GM23248 (cell line): ENCODE measurements at regions not wholly inside any gene's neighbourhood (a gene's known extent, or its start where the extent isn't known, plus 50 kb on each side); places are given as distances from the start of the nearest gene placed in this dataset.

Experiments
- EZH2 ChIP-seq: fragments of 200-600 bp; sonication (generic); IDR thresholded peaks from 2 replicates; pipeline ENCODE4 v1.6.1; 2018; ENCODE audit warnings: antibody characterized with exemption, mild to moderate bottlenecking; ENCODE audit not compliant: insufficient read depth, poor library complexity, severe bottlenecking
- EZH2phosphoT487 ChIP-seq: fragments of 200-600 bp; sonication (generic); IDR thresholded peaks from 2 replicates; pipeline ENCODE4 v1.6.1; 2018; ENCODE audit warnings: antibody characterized with exemption, moderate library complexity, mild to moderate bottlenecking, low read depth; ENCODE audit not compliant: insufficient read depth

DNA sequence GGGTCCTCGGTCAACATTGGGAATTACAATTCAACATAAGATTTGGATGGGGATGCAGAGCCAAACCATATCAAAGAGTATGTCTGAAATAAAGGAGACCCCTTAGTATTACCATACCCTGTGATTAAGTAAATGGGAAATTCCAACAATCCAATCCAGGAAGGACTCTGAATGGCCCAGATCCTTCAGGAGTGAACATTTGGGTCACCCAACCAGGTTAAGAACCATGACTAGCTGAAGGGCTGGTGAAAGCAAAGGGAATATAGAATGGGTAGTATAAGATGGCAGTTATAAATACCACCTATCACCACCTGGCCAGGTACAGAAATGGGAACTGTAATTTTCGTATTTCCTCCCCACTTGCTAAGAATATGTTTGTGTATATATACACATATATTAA lies 114.4 kb upstream of the CCDC196 start:
- no peak for TF ChIP-seq EZH2phosphoT487
- TF ChIP-seq EZH2 = no peak
